Stimulated activated CD4-positive, alpha-beta T cell treated with anti-CD3 and anti-CD28 coated beads, Interleukin-4, amount 100 ng/mL, for 1 hour (primary cell): ENCODE measurements at regions not wholly inside any gene's neighbourhood (a gene's known extent, or its start where the extent isn't known, plus 50 kb on each side); places are given as distances from the start of the nearest gene placed in this dataset.
"Not testable (repeated sequence)": the region's sequence is repeated elsewhere in the genome, so short reads cannot be mapped to it uniquely, and the experiment has no call there.

Source experiments
- DNase-seq: peaks from one replicate; pipeline ENCODE4 v3.0.0-alpha.2; 2020

DNA sequence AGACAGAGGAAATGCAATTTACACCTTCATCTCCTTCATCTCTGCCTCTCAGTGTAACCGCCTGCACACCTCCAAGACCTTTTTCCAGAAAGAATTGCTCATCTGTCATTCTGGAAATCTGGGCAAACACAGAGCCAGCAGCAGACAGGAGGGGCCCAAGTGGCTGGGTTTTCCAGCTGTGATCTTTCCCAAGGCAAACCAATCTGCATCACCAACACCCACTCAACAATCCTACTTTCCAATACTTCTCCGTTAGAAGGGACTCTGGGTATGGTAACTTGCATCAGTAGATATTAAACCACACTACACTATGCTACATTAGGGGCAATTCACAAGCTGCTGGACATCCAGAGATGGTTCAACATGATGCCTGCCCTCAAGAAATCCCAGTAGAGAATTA lies 781.8 kb upstream of the AUTS2 start:
- DNase-seq: no peak

DNA sequence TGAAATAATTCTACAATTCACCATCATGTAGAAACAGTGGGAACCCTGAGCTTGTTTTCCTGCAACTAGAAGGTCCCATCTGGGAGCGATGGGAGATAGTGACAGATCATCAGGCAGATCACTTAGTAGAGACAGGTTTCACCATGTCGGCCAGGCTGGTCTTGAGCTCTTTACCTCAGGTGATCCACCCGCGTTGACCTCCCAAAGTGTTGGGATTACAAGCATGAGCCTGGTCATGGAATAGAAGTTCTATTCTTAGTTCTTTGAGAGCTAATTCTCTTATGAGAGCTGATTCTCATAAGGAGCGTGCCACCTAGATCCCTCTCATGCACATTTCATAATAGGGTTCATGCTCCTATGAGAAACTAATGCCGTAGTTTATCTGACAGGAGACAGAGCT lies 778.0 kb upstream of the AUTS2 start:
- no peak for DNase-seq

DNA sequence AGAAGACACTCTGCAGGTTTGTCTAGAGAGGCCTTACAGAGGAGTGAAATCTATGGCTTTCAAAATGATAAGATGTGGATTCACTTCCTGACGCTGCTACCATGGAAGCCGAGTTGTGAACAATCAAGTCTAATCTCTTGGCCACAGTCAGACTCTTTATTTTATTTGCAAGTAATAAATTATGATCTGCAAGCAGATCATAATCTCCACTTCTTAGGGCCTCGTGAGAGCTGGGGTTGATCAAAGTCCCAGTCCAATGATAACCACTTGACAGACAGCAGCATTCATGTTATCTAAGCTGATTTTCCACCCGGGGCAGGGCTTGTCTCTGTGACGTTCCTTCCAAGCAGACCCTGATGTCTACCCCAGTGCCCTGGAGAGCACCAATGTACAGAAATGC lies 776.4 kb upstream of the AUTS2 start:
- no peak for DNase-seq

- DNase-seq: no peak
These were observed 774.1 kb upstream of the AUTS2 start for GRCh38 chr7:68823996-68824780.

- no peak for DNase-seq
These were observed 769.7 kb upstream of the AUTS2 start for GRCh38 chr7:68828575-68828974.

- DNase-seq: no peak
These were observed 764.9 kb upstream of the AUTS2 start for GRCh38 chr7:68833422-68833821.

DNA sequence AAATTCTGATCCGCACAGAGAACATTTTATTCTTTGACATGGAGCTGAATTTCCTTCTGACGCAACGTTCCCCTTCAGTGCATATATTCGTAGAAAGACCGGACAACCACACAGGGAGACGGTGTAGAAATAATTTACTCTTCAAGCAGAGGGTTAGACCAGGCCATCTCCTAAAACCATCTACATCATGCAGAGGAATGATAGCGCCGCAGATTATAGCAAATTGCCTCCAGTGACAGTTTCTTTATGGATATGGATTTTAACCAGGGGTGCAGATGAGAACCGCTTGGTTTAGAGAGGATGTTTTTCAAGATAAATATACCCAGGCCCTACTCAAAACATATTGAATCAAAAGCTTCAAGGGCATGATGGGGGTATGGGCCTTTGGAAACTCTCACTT lies 759.3 kb upstream of the AUTS2 start:
- no peak for DNase-seq

DNA sequence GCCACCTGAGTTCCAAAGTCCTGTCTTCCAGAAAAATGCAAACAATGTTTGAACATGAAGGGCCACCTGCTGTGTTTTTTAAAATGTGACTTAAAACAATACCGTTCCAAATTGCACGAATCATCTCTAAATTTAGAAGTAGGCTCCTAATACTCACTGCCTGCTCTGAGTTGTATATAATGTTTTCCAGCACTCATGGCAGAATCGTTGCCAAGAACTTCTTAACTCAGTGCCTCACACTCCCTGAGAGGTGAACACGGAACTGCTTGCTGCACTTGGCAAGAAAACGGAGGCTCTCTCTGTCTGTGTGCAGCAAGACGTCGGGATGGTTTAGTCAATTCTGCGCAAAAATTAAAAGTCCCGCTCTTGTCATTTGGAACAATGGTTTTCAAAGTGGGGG lies 757.3 kb upstream of the AUTS2 start:
- no peak for DNase-seq

DNA sequence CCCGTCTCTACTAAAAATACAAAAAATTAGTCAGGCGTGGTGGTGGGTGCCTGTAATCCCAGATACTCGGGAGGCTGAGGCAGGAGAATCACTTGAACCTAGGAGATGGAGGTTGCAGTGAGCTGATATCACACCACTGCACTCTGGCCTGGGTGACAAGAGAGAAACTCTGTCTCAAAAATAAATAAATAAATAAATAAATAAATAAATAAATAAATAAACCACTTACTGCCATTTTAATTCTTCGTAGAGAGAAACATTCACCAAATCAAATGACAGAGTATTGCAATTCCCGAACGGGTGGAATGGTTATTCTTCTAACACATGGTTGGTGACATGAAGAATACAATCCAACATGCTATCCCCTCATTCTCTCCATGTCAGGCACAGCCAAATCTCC lies 754.3 kb upstream of the AUTS2 start:
- DNase-seq: not testable (repeated sequence)

GRCh38 chr7:68846811-68847325 lies 751.4 kb upstream of the AUTS2 start:
- no peak for DNase-seq

GRCh38 chr7:68853254-68853653 lies 745.0 kb upstream of the AUTS2 start:
- DNase-seq: no peak

- DNase-seq: no peak
These were observed 740.7 kb upstream of the AUTS2 start for GRCh38 chr7:68857571-68857970.

DNA sequence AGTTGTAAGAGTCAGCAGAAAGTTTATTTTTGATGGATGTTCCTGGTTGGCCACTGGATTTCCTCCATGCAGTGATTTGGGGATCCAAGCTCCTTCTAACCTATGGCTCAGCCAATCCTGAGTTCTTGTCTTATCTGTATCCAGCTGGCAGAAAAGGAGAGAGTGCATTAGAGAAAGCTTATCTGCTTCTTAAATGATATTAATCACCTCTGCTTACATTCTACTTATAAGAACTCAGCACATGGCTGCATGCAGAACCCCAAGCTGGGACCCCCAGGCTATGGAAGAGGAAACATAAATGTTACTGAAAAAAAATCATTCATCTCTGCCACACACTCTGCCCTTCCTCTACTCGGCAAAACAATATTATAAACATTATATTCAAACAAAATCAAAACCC lies 739.8 kb upstream of the AUTS2 start:
- DNase-seq: no peak

- DNase-seq: no peak
These were observed 737.1 kb upstream of the AUTS2 start for GRCh38 chr7:68861171-68861570.

DNA sequence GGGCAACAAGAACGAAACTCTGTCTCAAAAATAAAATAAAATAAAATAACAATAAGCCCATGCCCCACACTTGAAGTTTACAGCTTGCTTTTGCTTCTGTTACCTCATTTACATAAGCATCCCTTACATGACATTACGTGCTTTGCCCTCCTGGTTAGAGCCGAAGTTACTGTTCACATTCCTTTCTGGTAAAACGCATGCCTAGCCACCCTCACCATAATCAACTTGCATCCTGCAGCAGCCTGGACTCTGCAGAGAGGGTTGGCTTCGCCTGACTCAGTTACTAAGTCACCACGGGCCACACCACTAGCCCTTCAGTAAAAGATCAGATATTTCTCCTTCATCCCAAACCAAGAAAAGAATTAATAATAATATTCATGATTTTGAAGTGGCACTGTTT lies 736.0 kb upstream of the AUTS2 start:
- no peak for DNase-seq

GRCh38 chr7:68862736-68863135 lies 735.5 kb upstream of the AUTS2 start:
- no peak for DNase-seq

DNA sequence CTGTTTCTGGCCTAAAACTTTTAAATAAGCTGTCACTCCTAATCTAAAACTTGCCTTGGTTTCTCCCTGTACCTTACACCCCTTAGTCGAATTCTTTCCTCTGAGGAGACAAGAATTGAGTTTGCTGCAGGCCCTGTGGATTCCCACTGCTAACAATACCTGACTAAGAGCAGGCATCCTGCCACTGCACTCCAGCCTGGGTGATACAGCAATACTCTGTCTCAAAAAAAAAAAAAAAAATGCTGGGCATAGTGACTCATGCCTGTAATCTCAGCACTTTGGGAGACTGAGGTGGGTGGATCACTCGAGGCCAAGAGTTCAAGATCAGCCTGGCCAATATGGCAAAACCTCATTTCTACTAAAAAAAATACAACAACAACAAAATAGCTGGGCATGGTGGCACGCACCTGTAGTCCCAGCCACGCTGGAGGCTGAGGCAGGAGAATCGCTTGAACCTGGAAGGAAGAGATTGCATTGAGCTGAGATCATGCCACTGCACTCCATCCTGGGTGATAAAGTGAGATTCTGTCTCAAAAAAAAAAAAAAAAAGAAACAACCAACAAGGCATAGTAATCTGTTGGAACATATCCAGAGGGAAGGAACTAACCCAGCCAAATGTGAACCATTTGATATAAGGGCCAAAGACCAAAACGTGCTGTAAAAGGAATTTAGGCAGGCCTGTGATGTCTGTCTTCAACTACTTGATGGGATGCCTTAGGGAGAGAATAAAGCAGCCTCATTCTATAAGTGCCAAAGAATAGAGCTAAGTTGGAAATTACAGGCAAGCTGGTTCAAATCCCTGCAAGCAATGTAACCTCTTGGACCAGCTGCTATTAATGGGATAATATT lies 732.7 kb upstream of the AUTS2 start:
- no peak for DNase-seq

DNA sequence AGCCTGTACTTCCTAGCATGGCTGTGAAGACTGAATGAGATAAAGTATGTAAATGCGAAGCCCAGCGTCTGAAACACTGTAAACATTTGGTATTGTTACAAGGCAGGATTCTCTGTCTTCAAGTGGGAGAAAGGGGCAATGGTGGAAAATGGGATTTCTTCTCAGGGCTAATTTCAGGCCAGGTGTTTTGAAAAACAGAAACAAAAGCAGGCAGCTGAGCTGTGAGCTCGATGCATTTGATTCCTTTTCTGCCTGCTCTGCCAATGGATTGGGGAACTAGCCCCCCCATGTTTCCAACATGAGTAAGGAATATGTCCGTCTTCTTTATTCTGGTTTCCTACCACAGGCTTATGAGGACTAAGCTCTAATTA lies 732.1 kb upstream of the AUTS2 start:
- no peak for DNase-seq

- DNase-seq: not testable (repeated sequence)
These were observed 731.6 kb upstream of the AUTS2 start for GRCh38 chr7:68866721-68867120.

GRCh38 chr7:68868978-68869377 lies 729.3 kb upstream of the AUTS2 start:
- DNase-seq: no peak

DNA sequence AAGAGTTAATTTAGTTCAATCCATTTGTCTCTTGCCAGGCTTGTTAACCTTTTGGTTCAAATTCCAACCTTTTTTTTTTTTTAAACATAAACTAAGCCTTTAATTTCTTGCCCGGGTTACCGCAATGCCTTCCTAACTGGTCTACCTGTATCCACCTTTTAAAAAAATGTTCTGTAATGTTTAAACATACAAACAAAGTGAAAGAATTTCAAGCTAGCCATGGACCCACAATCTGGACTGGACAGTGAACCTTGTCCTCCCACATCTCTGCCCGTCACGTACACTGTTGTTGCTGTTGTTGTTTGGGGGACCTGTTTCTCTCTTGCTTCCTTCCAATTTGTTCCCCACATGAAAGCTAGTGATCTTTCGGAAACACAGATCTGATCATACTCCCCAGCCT lies 724.7 kb upstream of the AUTS2 start:
- DNase-seq: no peak

DNA sequence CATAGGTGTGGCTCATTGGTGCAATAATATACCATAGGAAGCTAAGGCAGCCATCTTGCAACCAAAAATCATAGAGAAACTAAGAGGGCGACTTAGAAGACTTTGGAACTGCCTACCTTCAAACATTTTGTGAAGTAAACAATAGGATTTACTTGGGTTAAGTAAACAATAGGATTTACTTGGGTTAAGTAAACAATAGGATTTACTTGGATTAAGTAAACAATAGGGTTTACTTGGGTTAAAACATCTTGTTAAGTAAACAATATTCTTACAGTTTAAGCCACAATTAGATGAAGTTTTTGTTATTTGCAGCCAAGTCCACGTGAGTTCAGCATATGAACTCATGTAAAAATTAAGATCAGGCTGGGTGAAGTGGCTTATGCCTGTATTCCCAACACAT lies 722.4 kb upstream of the AUTS2 start:
- no peak for DNase-seq

- DNase-seq: not testable (repeated sequence)
These were observed 711.2 kb upstream of the AUTS2 start for GRCh38 chr7:68887116-68887515.

DNA sequence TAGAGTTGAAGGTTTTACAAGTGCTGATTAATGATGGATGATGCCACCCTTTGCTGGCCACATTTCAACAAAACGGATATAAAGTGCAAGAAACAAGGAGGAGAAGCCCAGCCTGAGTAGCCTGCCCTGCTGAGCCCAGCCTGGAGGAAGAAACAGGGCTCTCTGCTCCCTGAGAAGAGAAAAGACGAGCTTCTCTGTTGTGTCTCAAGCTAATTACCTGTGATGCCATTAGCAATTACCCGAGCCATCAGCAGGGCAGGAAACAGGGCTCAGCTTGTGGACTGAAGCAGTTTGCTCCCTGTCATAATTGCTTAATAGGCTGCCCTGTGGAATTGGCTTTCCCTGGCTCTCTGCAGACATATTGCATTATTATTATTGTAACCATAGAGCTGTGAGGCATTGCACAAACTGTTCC lies 709.3 kb upstream of the AUTS2 start:
- no peak for DNase-seq
